B cell (primary cell): ENCODE measurements at regions not wholly inside any gene's neighbourhood (a gene's known extent, or its start where the extent isn't known, plus 50 kb on each side); places are given as distances from the start of the nearest gene placed in this dataset.

ENCODE experiments used
- ATAC-seq: fragments of 200-7000 bp; cut with Tn5 transposase; one replicate; pipeline ENCODE4 v1.10.0; 2021; ENCODE audit warnings: low read depth, mild to moderate bottlenecking, moderate number of reproducible peaks, moderate library complexity
- CTCF ChIA-PET: fragments of 350-600 bp; sonication (Branson Sonifier 250); formaldehyde crosslinking; loops from one replicate; lab custom pipeline; 2021; ENCODE audit warnings: antibody characterized with exemption, inconsistent platforms; lab: Charles Lee
- POLR2A ChIA-PET: fragments of 350-600 bp; sonication (Branson Sonifier 250); formaldehyde crosslinking; loops from one replicate; lab custom pipeline; 2021; ENCODE audit warnings: antibody characterized with exemption; lab: Charles Lee
- DNase-seq: peaks from one replicate; pipeline ENCODE4 v3.0.0; 2013
- H2AFZ ChIP-seq: 2 replicates; pipeline ENCODE4 v1.6.1; 2012; ENCODE audit warnings: mild to moderate bottlenecking, low read depth, low read length; ENCODE audit not compliant: insufficient read depth, poor library complexity, severe bottlenecking
- H3K27ac ChIP-seq, 2 donors: 1 replicate in 1 of 2; 2 replicates in 1 of 2; pipeline ENCODE4 v1.5.1; 2012 to 2013; ENCODE audit warnings: low read length in 2 of 2, mild to moderate bottlenecking in 2 of 2, moderate library complexity in 1 of 2
- H3K27me3 ChIP-seq, 4 experiments: fragments of 200-600 bp in 1 of 4; sonication (generic) in 1 of 4; replicated peaks in 1 of 4; 1 replicate in 2 of 4; 2 replicates in 2 of 4; pipeline versions ENCODE4 v1.6.1 to v1.7.0; 2013 to 2016; ENCODE audit warnings: low read length in 3 of 4, mild to moderate bottlenecking in 2 of 4, mixed read lengths in 1 of 4, moderate library complexity in 1 of 4; ENCODE audit not compliant: insufficient read depth in 4 of 4, control insufficient read depth in 3 of 4; ENCODE audit errors: control extremely low read depth in 1 of 4
- H3K36me3 ChIP-seq, 2 experiments: replicated peaks in 1 of 2; 1 replicate in 1 of 2; 2 replicates in 1 of 2; pipeline versions ENCODE4 v1.6.1 to v1.7.1; 2013; ENCODE audit warnings: low read length in 1 of 2; ENCODE audit not compliant: insufficient read depth in 2 of 2, control insufficient read depth in 1 of 2; ENCODE audit errors: control extremely low read depth in 1 of 2, extremely low read depth in 1 of 2
- H3K4me1 ChIP-seq, 2 donors: fragments of 200-600 bp in 1 of 2; sonication (generic) in 1 of 2; 1 replicate in 1 of 2; 2 replicates in 1 of 2; pipeline versions ENCODE4 v1.5.1 to v1.6.1; 2013 to 2017; ENCODE audit warnings: low read length in 2 of 2; ENCODE audit not compliant: control insufficient read depth in 2 of 2, insufficient read depth in 2 of 2
- H3K4me2 ChIP-seq: replicated peaks from 2 replicates; pipeline ENCODE3; 2012; ENCODE audit warnings: mild to moderate bottlenecking, low read depth, low read length; ENCODE audit not compliant: poor library complexity, severe bottlenecking
- H3K4me3 ChIP-seq, 5 experiments: fragments of 200-600 bp in 1 of 5; sonication (generic) in 1 of 5; 1 replicate in 3 of 5; 2 replicates in 2 of 5; pipeline versions ENCODE4 v1.5.1 to v1.7.0; 2011 to 2016; ENCODE audit warnings: low read length in 4 of 5, mild to moderate bottlenecking in 4 of 5, low read depth in 2 of 5, control low read depth in 1 of 5, moderate library complexity in 1 of 5; ENCODE audit not compliant: insufficient read depth in 1 of 5; ENCODE audit errors: control extremely low read depth in 1 of 5, extremely low read depth in 1 of 5
- H3K79me2 ChIP-seq: fragments of 200-600 bp; sonication (generic); one replicate; pipeline ENCODE4 v1.6.0; 2016; ENCODE audit warnings: low read length; ENCODE audit not compliant: control insufficient read depth, insufficient read depth
- H3K9ac ChIP-seq: fragments of 200-600 bp; sonication (generic); 2 replicates; pipeline ENCODE4 v1.6.1; 2017; ENCODE audit warnings: mild to moderate bottlenecking, low read length, moderate library complexity
- H3K9me3 ChIP-seq, 3 donors: one replicate each; pipeline versions ENCODE4 v1.6.1 to v1.7.1; 2013; ENCODE audit warnings: low read length in 2 of 3; ENCODE audit not compliant: control insufficient read depth in 2 of 3, insufficient read depth in 1 of 3; ENCODE audit errors: control extremely low read depth in 1 of 3
- H4K20me1 ChIP-seq: 2 replicates; pipeline ENCODE4 v1.6.0; 2012; ENCODE audit warnings: mild to moderate bottlenecking, low read length; ENCODE audit not compliant: insufficient read depth, control insufficient read depth, poor library complexity, severe bottlenecking
- H3K27ac Mint-ChIP-seq: one replicate; pipeline ENCODE4 v1.8.0; 2021; ENCODE audit warnings: mixed read lengths
- H3K27me3 Mint-ChIP-seq: one replicate; pipeline ENCODE4 v1.8.0; 2021; ENCODE audit warnings: mixed read lengths
- H3K4me1 Mint-ChIP-seq: one replicate; pipeline ENCODE4 v1.8.0; 2021; ENCODE audit warnings: mixed read lengths
- H3K4me3 Mint-ChIP-seq: one replicate; pipeline ENCODE4 v1.8.0; 2021; ENCODE audit warnings: mixed read lengths
- H3K9me3 Mint-ChIP-seq: one replicate; pipeline ENCODE4 v1.8.0; 2022; ENCODE audit warnings: mixed read lengths; ENCODE audit not compliant: insufficient read depth
- EZH2 ChIP-seq: IDR thresholded peaks from 2 replicates; pipeline ENCODE4 v1.6.1; 2012; ENCODE audit warnings: borderline replicate concordance, low read depth, mild to moderate bottlenecking, moderate library complexity, low read length; ENCODE audit not compliant: insufficient read depth, poor library complexity, severe bottlenecking
- WGBS: methylation state at CpG from one replicate; pipeline ENCODE4 v1.1.5; 2013; ENCODE audit warnings: missing lambda C conversion rate; ENCODE audit not compliant: insufficient coverage; 5-methylcytosine and 5-hydroxymethylcytosine counted together
- intact Hi-C: fragments of 100-400 bp; cut with micrococcal nuclease; formaldehyde crosslinking; loops from one replicate; pipeline ENCODE4 v1.10.0; 2022
- TF ChIP-seq, protein P1 (sequence below): fragments of 200-600 bp; IDR thresholded peaks from one replicate; pipeline ENCODE4 v1.8.0; 2022; ENCODE audit warnings: antibody characterized with exemption, mild to moderate bottlenecking

DNA sequence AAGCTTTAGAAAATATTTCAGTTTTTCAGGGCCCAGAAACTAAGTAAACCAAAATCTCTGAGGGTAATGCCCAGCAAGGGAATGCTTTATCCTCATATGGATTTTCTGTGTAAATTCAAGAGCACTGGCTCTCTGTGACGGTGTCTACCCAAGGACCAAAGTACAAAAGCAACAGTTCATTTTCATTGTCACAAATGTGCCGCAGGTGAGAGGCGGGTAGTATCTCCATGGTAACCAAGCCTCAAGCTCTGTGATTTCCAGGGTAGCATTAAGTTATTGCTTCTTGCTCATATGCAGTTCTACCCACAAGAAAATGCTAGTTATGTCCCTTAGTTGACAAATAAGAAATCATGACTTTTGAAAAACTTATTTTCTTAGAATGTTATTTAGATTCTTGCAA lies 164.3 kb downstream of the MTRR start:
- WGBS: 83% methylated on average over 3 of the region's 3 CpGs
- TF ChIP-seq, protein P1, sequence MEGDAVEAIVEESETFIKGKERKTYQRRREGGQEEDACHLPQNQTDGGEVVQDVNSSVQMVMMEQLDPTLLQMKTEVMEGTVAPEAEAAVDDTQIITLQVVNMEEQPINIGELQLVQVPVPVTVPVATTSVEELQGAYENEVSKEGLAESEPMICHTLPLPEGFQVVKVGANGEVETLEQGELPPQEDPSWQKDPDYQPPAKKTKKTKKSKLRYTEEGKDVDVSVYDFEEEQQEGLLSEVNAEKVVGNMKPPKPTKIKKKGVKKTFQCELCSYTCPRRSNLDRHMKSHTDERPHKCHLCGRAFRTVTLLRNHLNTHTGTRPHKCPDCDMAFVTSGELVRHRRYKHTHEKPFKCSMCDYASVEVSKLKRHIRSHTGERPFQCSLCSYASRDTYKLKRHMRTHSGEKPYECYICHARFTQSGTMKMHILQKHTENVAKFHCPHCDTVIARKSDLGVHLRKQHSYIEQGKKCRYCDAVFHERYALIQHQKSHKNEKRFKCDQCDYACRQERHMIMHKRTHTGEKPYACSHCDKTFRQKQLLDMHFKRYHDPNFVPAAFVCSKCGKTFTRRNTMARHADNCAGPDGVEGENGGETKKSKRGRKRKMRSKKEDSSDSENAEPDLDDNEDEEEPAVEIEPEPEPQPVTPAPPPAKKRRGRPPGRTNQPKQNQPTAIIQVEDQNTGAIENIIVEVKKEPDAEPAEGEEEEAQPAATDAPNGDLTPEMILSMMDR: no peak
- no peak for TF ChIP-seq EZH2
- CTCF ChIA-PET: no interaction called here

DNA sequence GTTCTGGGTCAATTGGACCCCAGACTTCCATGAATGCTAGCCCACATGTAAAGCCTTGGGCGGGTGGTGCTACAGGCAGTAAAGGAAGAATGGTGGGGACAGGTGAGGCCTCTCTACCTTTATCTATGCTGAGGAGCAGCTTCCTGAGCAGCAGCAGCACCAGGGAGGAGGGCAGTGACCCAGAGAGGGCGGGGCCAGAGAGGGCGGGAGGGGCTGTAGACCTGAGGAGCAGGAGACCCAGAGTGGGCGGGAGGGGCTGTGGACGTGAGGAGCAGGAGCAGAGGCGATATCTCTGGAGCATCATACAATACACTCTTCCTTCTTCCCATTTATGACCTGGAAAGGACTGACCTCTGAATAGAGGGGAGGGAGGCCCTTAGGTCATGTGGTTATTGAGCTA lies 165.9 kb downstream of the MTRR start:
- no peaks in the 10 kb centered on the region for H3K9me3 ChIP-seq
- H3K27me3 Mint-ChIP-seq: no peaks in the 10 kb centered on the region
- H4K20me1 ChIP-seq: no peaks in the 10 kb centered on the region
- no peaks in the 10 kb centered on the region for H3K27me3 ChIP-seq
- POLR2A ChIA-PET: no interaction called here
- no peak overlapping the region for H3K27ac ChIP-seq
- no peak for TF ChIP-seq EZH2
- no peak overlapping the region for H3K9ac ChIP-seq
- H3K4me1 Mint-ChIP-seq: no peaks in the 10 kb centered on the region
- H3K9me3 Mint-ChIP-seq: peaks cover 2% of the 10 kb centered on the region
- H3K4me3 Mint-ChIP-seq: no peak overlapping the region
- H3K79me2 ChIP-seq: no peaks in the 10 kb centered on the region
- no peak overlapping the region for H3K4me3 ChIP-seq
- ATAC-seq (no peak), DNase-seq (no peak)
- intact Hi-C loops: no loop called here
- no peak overlapping the region for H3K4me2 ChIP-seq
- no peaks in the 10 kb centered on the region for H3K4me1 ChIP-seq
- H3K36me3 ChIP-seq: no peaks in the 10 kb centered on the region
- no peak overlapping the region for H2AFZ ChIP-seq
- WGBS: 80% methylated on average over 1 of the region's 6 CpGs
- no peak overlapping the region for H3K27ac Mint-ChIP-seq
- CTCF ChIA-PET: no interaction called here

More for the DNA sequence above, 164.3 kb downstream of the MTRR start:
- POLR2A ChIA-PET: no interaction called here
- intact Hi-C loops: no loop called here
- Mint-ChIP-seq H3K27ac (no peak overlapping the region), H3K9me3 (no peaks in the 10 kb centered on the region), H3K4me3 (no peak overlapping the region), H3K4me1 (no peaks in the 10 kb centered on the region), H3K27me3 (no peaks in the 10 kb centered on the region)
- no peaks in the 10 kb centered on the region for H3K36me3 ChIP-seq
- no peak overlapping the region for H3K27ac ChIP-seq
- DNase-seq: no peak
- H3K79me2 ChIP-seq: no peaks in the 10 kb centered on the region
- H2AFZ ChIP-seq: no peak overlapping the region
- no peaks in the 10 kb centered on the region for H3K4me1 ChIP-seq
- no peaks in the 10 kb centered on the region for H3K27me3 ChIP-seq
- no peak overlapping the region for H3K4me3 ChIP-seq
- no peaks in the 10 kb centered on the region for H4K20me1 ChIP-seq
- H3K9ac ChIP-seq: no peak overlapping the region
- no peak for ATAC-seq
- H3K4me2 ChIP-seq: no peak overlapping the region
- no peaks in the 10 kb centered on the region for H3K9me3 ChIP-seq
